Activated T-helper 2 cell treated with anti-CD3 and anti-CD28 coated beads, Interferon-gamma antibody, Interleukin-2, Interleukin-4, amounts not matched to agents 10 μg/mL and 5 μg/mL and 100 μg/mL, durations not matched to agents 14 hours and 24 hours and 36 hours (primary cell): ENCODE measurements at regions not wholly inside any gene's neighbourhood (a gene's known extent, or its start where the extent isn't known, plus 50 kb on each side); places are given as distances from the start of the nearest gene placed in this dataset.

Experiments used
- DNase-seq: peaks from one replicate; pipeline ENCODE4 v3.0.0; 2021; ENCODE audit warnings: low spot score
- H3K27ac Mint-ChIP-seq: one replicate; pipeline ENCODE4 v1.8.0; 2021; ENCODE audit warnings: mixed read lengths
- H3K27me3 Mint-ChIP-seq: one replicate; pipeline ENCODE4 v1.8.0; 2021; ENCODE audit warnings: low read depth, mixed read lengths
- H3K36me3 Mint-ChIP-seq: one replicate; pipeline ENCODE4 v1.8.0; 2021; ENCODE audit warnings: low read depth, mixed read lengths
- H3K4me1 Mint-ChIP-seq: one replicate; pipeline ENCODE4 v1.8.0; 2021; ENCODE audit warnings: low read depth, mixed read lengths
- H3K4me3 Mint-ChIP-seq: one replicate; pipeline ENCODE4 v1.8.0; 2021; ENCODE audit warnings: low read depth, mild to moderate bottlenecking, moderate library complexity, mixed read lengths
- H3K9me3 Mint-ChIP-seq: one replicate; pipeline ENCODE4 v1.8.0; 2021; ENCODE audit warnings: mixed read lengths
- intact Hi-C: fragments of 100-400 bp; cut with micrococcal nuclease; formaldehyde crosslinking; loops from one replicate; pipeline ENCODE4 v1.15.1; 2023

- H3K4me1 Mint-ChIP-seq: no peaks in the 10 kb centered on the region
- no peaks in the 10 kb centered on the region for H3K36me3 Mint-ChIP-seq
- H3K4me3 Mint-ChIP-seq: no peak overlapping the region
- intact Hi-C loops: no loop called here
- no peaks in the 10 kb centered on the region for H3K9me3 Mint-ChIP-seq
- peaks cover 20% of the 10 kb centered on the region for H3K27me3 Mint-ChIP-seq
- no peak overlapping the region for H3K27ac Mint-ChIP-seq
- DNase-seq: no peak
These were observed 1022.9 kb downstream of the MCTP2 start for GRCh38 chr15:95254263-95254662.

GRCh38 chr15:95259513-95259912, 1028.2 kb downstream of the MCTP2 start:
- intact Hi-C loops: loop anchor here (1.0 to 5.0 kb wide), 2 partner anchors 33 to 1088 kb away; no protein-coding TSS in a partner anchor
- Mint-ChIP-seq H3K27ac (no peak overlapping the region), H3K4me1 (peaks cover 6% of the 10 kb centered on the region), H3K36me3 (no peaks in the 10 kb centered on the region), H3K4me3 (no peak overlapping the region), H3K27me3 (peaks cover 55% of the 10 kb centered on the region), H3K9me3 (no peaks in the 10 kb centered on the region)
- DNase-seq: peak; percentile 41

- Mint-ChIP-seq H3K9me3 (no peaks in the 10 kb centered on the region), H3K36me3 (no peaks in the 10 kb centered on the region), H3K27ac (no peak overlapping the region), H3K4me3 (no peak overlapping the region), H3K27me3 (peaks cover 52% of the 10 kb centered on the region), H3K4me1 (peaks cover 6% of the 10 kb centered on the region)
- DNase-seq: no peak
- intact Hi-C loops: loop anchor here (1.0 to 5.0 kb wide), 2 partner anchors 32 to 1087 kb away; no protein-coding TSS in a partner anchor
These were observed 1028.6 kb downstream of the MCTP2 start for GRCh38 chr15:95259965-95260364.

- no peak overlapping the region for H3K27ac Mint-ChIP-seq
- no peak for DNase-seq
- H3K27me3 Mint-ChIP-seq: peaks cover 47% of the 10 kb centered on the region
- H3K4me3 Mint-ChIP-seq: no peak overlapping the region
- H3K36me3 Mint-ChIP-seq: no peaks in the 10 kb centered on the region
- H3K4me1 Mint-ChIP-seq: peaks cover 7% of the 10 kb centered on the region
- intact Hi-C loops: no loop called here
- H3K9me3 Mint-ChIP-seq: no peaks in the 10 kb centered on the region
These were observed 1029.5 kb downstream of the MCTP2 start for GRCh38 chr15:95260856-95261255.

GRCh38 chr15:95261546-95261945, 1030.2 kb downstream of the MCTP2 start:
- intact Hi-C loops: no loop called here
- Mint-ChIP-seq H3K4me1 (peaks cover 12% of the 10 kb centered on the region), H3K4me3 (no peak overlapping the region), H3K36me3 (no peaks in the 10 kb centered on the region), H3K27me3 (peaks cover 52% of the 10 kb centered on the region), H3K9me3 (no peaks in the 10 kb centered on the region), H3K27ac (no peak overlapping the region)
- DNase-seq: no peak

GRCh38 chr15:95261968-95262367, 1030.6 kb downstream of the MCTP2 start:
- no peaks in the 10 kb centered on the region for H3K9me3 Mint-ChIP-seq
- no peaks in the 10 kb centered on the region for H3K36me3 Mint-ChIP-seq
- peaks cover 12% of the 10 kb centered on the region for H3K4me1 Mint-ChIP-seq
- peaks cover 54% of the 10 kb centered on the region for H3K27me3 Mint-ChIP-seq
- intact Hi-C loops: no loop called here
- DNase-seq: no peak
- no peak overlapping the region for H3K4me3 Mint-ChIP-seq
- H3K27ac Mint-ChIP-seq: no peak overlapping the region

GRCh38 chr15:95262866-95263564, 1031.7 kb downstream of the MCTP2 start:
- Mint-ChIP-seq H3K9me3 (no peaks in the 10 kb centered on the region), H3K4me1 (peaks cover 18% of the 10 kb centered on the region), H3K36me3 (no peaks in the 10 kb centered on the region), H3K27me3 (peaks cover 64% of the 10 kb centered on the region), H3K27ac (no peak overlapping the region), H3K4me3 (no peak overlapping the region)
- intact Hi-C loops: no loop called here
- no peak for DNase-seq

GRCh38 chr15:95263751-95264150, 1032.4 kb downstream of the MCTP2 start:
- Mint-ChIP-seq H3K4me1 (peaks cover 18% of the 10 kb centered on the region), H3K27me3 (peaks cover 67% of the 10 kb centered on the region), H3K9me3 (no peaks in the 10 kb centered on the region), H3K27ac (no peak overlapping the region), H3K36me3 (no peaks in the 10 kb centered on the region), H3K4me3 (no peak overlapping the region)
- intact Hi-C loops: loop anchor here (2.0 kb wide), 1 partner anchor 17 kb away; no protein-coding TSS in a partner anchor
- DNase-seq: no peak

GRCh38 chr15:95265419-95265997, 1034.1 kb downstream of the MCTP2 start:
- DNase-seq: no peak
- intact Hi-C loops: loop anchor here (2.0 kb wide), 1 partner anchor 15 kb away; no protein-coding TSS in a partner anchor
- H3K4me3 Mint-ChIP-seq: no peak overlapping the region
- H3K27ac Mint-ChIP-seq: no peak overlapping the region
- no peaks in the 10 kb centered on the region for H3K9me3 Mint-ChIP-seq
- peaks cover 12% of the 10 kb centered on the region for H3K4me1 Mint-ChIP-seq
- H3K36me3 Mint-ChIP-seq: no peaks in the 10 kb centered on the region
- H3K27me3 Mint-ChIP-seq: peaks cover 60% of the 10 kb centered on the region

GRCh38 chr15:95266451-95267061, 1035.2 kb downstream of the MCTP2 start:
- DNase-seq: no peak
- H3K4me1 Mint-ChIP-seq: peaks cover 12% of the 10 kb centered on the region
- H3K36me3 Mint-ChIP-seq: no peaks in the 10 kb centered on the region
- intact Hi-C loops: no loop called here
- no peaks in the 10 kb centered on the region for H3K9me3 Mint-ChIP-seq
- H3K27ac Mint-ChIP-seq: no peak overlapping the region
- H3K4me3 Mint-ChIP-seq: no peak overlapping the region
- peaks cover 51% of the 10 kb centered on the region for H3K27me3 Mint-ChIP-seq

GRCh38 chr15:95267481-95267880, 1036.1 kb downstream of the MCTP2 start:
- Mint-ChIP-seq H3K4me1 (peaks cover 12% of the 10 kb centered on the region), H3K27ac (no peak overlapping the region), H3K36me3 (no peaks in the 10 kb centered on the region), H3K4me3 (no peak overlapping the region), H3K9me3 (no peaks in the 10 kb centered on the region), H3K27me3 (peaks cover 49% of the 10 kb centered on the region)
- intact Hi-C loops: no loop called here
- DNase-seq: no peak

- DNase-seq: no peak
- Mint-ChIP-seq H3K36me3 (no peaks in the 10 kb centered on the region), H3K9me3 (peaks cover 5% of the 10 kb centered on the region), H3K27ac (no peak overlapping the region), H3K4me3 (no peak overlapping the region), H3K4me1 (peaks cover 12% of the 10 kb centered on the region), H3K27me3 (peaks cover 50% of the 10 kb centered on the region)
- intact Hi-C loops: no loop called here
These were observed 1038.2 kb downstream of the MCTP2 start for GRCh38 chr15:95269242-95270183.
